GM23338 (cell line): ENCODE measurements at regions not wholly inside any gene's neighbourhood (a gene's known extent, or its start where the extent isn't known, plus 50 kb on each side); places are given as distances from the start of the nearest gene placed in this dataset.

ENCODE experiments used
- CREB1 ChIP-seq: fragments of 250-450 bp; sonication (Bioruptor Pico); IDR thresholded peaks from 2 replicates; pipeline ENCODE4 v1.5.0; 2020; ENCODE audit warnings: low read depth, mild to moderate bottlenecking, moderate library complexity
- CTCF ChIP-seq, 2 experiments: fragments of 200-600 bp in 1 of 2; sonication (generic) in 1 of 2; conservative IDR thresholded peaks; 2 replicates each; pipeline versions ENCODE4 v1.5.1 to v1.6.1; 2016 to 2017; ENCODE audit warnings: antibody characterized with exemption in 2 of 2, low read depth in 2 of 2, mild to moderate bottlenecking in 2 of 2, moderate library complexity in 1 of 2
- ETS1 ChIP-seq: IDR thresholded peaks from 2 replicates; pipeline ENCODE4 v1.6.1; 2016; ENCODE audit warnings: antibody characterized with exemption
- EZH2 ChIP-seq: fragments of 200-600 bp; sonication (generic); IDR thresholded peaks from one replicate; pipeline ENCODE4 v1.8.0; 2017; ENCODE audit warnings: antibody characterized with exemption, mild to moderate bottlenecking, low read depth; ENCODE audit not compliant: unreplicated experiment
- EZH2phosphoT487 ChIP-seq: fragments of 200-600 bp; sonication (generic); IDR thresholded peaks from one replicate; pipeline ENCODE4 v1.8.1; 2018; ENCODE audit warnings: antibody characterized with exemption; ENCODE audit not compliant: unreplicated experiment
- JUNB ChIP-seq: IDR thresholded peaks from one replicate; pipeline ENCODE4 v1.6.1; 2016; ENCODE audit warnings: antibody characterized with exemption; ENCODE audit not compliant: unreplicated experiment
- NANOG ChIP-seq: IDR thresholded peaks from 2 replicates; pipeline ENCODE4 v1.6.1; 2016; ENCODE audit warnings: antibody characterized with exemption, borderline replicate concordance
- POLR2AphosphoS5 ChIP-seq: IDR thresholded peaks from 2 replicates; pipeline ENCODE4 v1.6.1; 2016; ENCODE audit warnings: antibody characterized with exemption, low read depth
- REST ChIP-seq: IDR thresholded peaks from one replicate; pipeline ENCODE4 v1.6.1; 2018; ENCODE audit warnings: antibody characterized with exemption; ENCODE audit not compliant: unreplicated experiment
- STAT1 ChIP-seq: IDR thresholded peaks from one replicate; pipeline ENCODE4 v1.6.1; 2016; ENCODE audit warnings: antibody characterized with exemption; ENCODE audit not compliant: unreplicated experiment
- ZNF114 ChIP-seq: fragments of 250-450 bp; sonication (Bioruptor Pico); IDR thresholded peaks from 2 replicates; pipeline ENCODE4 v1.5.0; 2020; ENCODE audit warnings: mild to moderate bottlenecking, moderate library complexity
- ZNF331 ChIP-seq: fragments of 250-450 bp; sonication (Bioruptor Pico); IDR thresholded peaks from 2 replicates; pipeline ENCODE4 v1.5.0; 2020; ENCODE audit warnings: low read depth, mild to moderate bottlenecking, moderate library complexity
- ZNF462 ChIP-seq: fragments of 250-450 bp; sonication (Bioruptor Pico); IDR thresholded peaks from 2 replicates; pipeline ENCODE4 v1.5.0; 2020; ENCODE audit warnings: mild to moderate bottlenecking, moderate library complexity

GRCh38 chr4:149293046-149293649 lies 522.5 kb downstream of the IQCM start:
- TF ChIP-seq EZH2phosphoT487 (no peak), REST (no peak), POLR2AphosphoS5 (no peak), CTCF (conservative IDR thresholded peaks at IDR 0.05; ENCODE audit: low read depth in 2 of 2) (no peak), ZNF331 (CRISPR knock-in tag) (no peak), ETS1 (no peak), CREB1 (CRISPR knock-in tag) (no peak), EZH2 (no peak), STAT1 (no peak), JUNB (no peak), ZNF114 (CRISPR knock-in tag) (no peak), NANOG (no peak), ZNF462 (CRISPR knock-in tag) (no peak)
